Neural cell (in vitro differentiated cells): ENCODE measurements at regions not wholly inside any gene's neighbourhood (a gene's known extent, or its start where the extent isn't known, plus 50 kb on each side); places are given as distances from the start of the nearest gene placed in this dataset.

Experiments
- EP300 ChIP-seq: fragments of 450-650 bp; conservative IDR thresholded peaks from 2 replicates; pipeline ENCODE4 v1.6.1; 2014; ENCODE audit warnings: antibody characterized with exemption, mild to moderate bottlenecking, moderate library complexity; ENCODE audit not compliant: poor library complexity, severe bottlenecking
- EZH2 ChIP-seq: fragments of 200-600, 300-800 bp; shearing (Covaris generic), sonication (generic); IDR thresholded peaks from 2 replicates; pipeline ENCODE4 v1.6.1; 2014; ENCODE audit warnings: antibody characterized with exemption, low read length, borderline replicate concordance, mild to moderate bottlenecking; ENCODE audit not compliant: insufficient read depth, poor library complexity, severe bottlenecking
- MXI1 ChIP-seq: fragments of 450-650 bp; conservative IDR thresholded peaks from 2 replicates; pipeline ENCODE4 v1.6.1; 2014; ENCODE audit warnings: antibody characterized with exemption, mild to moderate bottlenecking; ENCODE audit not compliant: poor library complexity, severe bottlenecking
- RAD21 ChIP-seq: fragments of 450-650 bp; conservative IDR thresholded peaks from 2 replicates; pipeline ENCODE4 v1.6.1; 2014; ENCODE audit warnings: antibody characterized with exemption, mild to moderate bottlenecking, moderate library complexity
- SMC3 ChIP-seq: fragments of 450-650 bp; conservative IDR thresholded peaks from 2 replicates; pipeline ENCODE4 v1.6.1; 2014; ENCODE audit warnings: antibody characterized with exemption, mild to moderate bottlenecking, moderate library complexity; ENCODE audit not compliant: poor library complexity
- TAF1 ChIP-seq: IDR thresholded peaks from 2 replicates; pipeline ENCODE4 v1.6.1; 2012; ENCODE audit warnings: low read depth
- TF ChIP-seq, protein P1 (sequence below): fragments of 450-650 bp; IDR thresholded peaks from 2 replicates; pipeline ENCODE4 v1.5.1; 2014; ENCODE audit warnings: antibody characterized with exemption, mild to moderate bottlenecking, moderate library complexity; ENCODE audit not compliant: poor library complexity, severe bottlenecking
- TF ChIP-seq, protein P2 (sequence below): IDR thresholded peaks from 2 replicates; pipeline ENCODE4 v1.6.1; 2012; ENCODE audit warnings: borderline replicate concordance

DNA sequence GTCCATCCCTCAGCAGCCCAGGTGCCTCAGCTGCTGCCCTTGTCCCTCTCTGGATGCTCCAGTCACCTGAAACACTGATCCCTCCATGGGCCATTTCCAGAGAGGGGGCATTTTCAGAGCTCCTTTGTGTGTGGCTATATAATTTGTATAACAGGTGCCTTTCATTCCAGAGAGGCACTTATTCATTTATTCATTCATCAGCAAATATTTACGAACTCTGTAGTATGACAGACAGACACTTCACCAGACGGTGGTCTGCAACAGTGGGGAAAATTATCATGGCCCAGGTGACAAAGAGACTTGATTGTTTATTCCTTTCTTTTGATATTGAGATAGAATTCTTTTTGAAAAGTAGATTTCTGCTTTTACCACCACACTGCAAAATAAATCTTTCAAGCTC lies 361.7 kb downstream of the TMEM182 start:
- TF ChIP-seq, protein P1, sequence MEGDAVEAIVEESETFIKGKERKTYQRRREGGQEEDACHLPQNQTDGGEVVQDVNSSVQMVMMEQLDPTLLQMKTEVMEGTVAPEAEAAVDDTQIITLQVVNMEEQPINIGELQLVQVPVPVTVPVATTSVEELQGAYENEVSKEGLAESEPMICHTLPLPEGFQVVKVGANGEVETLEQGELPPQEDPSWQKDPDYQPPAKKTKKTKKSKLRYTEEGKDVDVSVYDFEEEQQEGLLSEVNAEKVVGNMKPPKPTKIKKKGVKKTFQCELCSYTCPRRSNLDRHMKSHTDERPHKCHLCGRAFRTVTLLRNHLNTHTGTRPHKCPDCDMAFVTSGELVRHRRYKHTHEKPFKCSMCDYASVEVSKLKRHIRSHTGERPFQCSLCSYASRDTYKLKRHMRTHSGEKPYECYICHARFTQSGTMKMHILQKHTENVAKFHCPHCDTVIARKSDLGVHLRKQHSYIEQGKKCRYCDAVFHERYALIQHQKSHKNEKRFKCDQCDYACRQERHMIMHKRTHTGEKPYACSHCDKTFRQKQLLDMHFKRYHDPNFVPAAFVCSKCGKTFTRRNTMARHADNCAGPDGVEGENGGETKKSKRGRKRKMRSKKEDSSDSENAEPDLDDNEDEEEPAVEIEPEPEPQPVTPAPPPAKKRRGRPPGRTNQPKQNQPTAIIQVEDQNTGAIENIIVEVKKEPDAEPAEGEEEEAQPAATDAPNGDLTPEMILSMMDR: no peak
- TF ChIP-seq, protein P2, sequence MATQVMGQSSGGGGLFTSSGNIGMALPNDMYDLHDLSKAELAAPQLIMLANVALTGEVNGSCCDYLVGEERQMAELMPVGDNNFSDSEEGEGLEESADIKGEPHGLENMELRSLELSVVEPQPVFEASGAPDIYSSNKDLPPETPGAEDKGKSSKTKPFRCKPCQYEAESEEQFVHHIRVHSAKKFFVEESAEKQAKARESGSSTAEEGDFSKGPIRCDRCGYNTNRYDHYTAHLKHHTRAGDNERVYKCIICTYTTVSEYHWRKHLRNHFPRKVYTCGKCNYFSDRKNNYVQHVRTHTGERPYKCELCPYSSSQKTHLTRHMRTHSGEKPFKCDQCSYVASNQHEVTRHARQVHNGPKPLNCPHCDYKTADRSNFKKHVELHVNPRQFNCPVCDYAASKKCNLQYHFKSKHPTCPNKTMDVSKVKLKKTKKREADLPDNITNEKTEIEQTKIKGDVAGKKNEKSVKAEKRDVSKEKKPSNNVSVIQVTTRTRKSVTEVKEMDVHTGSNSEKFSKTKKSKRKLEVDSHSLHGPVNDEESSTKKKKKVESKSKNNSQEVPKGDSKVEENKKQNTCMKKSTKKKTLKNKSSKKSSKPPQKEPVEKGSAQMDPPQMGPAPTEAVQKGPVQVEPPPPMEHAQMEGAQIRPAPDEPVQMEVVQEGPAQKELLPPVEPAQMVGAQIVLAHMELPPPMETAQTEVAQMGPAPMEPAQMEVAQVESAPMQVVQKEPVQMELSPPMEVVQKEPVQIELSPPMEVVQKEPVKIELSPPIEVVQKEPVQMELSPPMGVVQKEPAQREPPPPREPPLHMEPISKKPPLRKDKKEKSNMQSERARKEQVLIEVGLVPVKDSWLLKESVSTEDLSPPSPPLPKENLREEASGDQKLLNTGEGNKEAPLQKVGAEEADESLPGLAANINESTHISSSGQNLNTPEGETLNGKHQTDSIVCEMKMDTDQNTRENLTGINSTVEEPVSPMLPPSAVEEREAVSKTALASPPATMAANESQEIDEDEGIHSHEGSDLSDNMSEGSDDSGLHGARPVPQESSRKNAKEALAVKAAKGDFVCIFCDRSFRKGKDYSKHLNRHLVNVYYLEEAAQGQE: no peak
- TF ChIP-seq SMC3 (no peak), EZH2 (no peak), TAF1 (no peak), EP300 (no peak), RAD21 (no peak), MXI1 (no peak)
